ELF-1 (cell line): ENCODE measurements at regions not wholly inside any gene's neighbourhood (a gene's known extent, or its start where the extent isn't known, plus 50 kb on each side); places are given as distances from the start of the nearest gene placed in this dataset.
"Not testable (repeated sequence)": the region's sequence is repeated elsewhere in the genome, so short reads cannot be mapped to it uniquely, and the experiment has no call there.

Experiments
- DNase-seq: peaks from one replicate; pipeline ENCODE4 v3.0.0-alpha.2; 2016; ENCODE audit warnings: low read depth, low spot score

DNA sequence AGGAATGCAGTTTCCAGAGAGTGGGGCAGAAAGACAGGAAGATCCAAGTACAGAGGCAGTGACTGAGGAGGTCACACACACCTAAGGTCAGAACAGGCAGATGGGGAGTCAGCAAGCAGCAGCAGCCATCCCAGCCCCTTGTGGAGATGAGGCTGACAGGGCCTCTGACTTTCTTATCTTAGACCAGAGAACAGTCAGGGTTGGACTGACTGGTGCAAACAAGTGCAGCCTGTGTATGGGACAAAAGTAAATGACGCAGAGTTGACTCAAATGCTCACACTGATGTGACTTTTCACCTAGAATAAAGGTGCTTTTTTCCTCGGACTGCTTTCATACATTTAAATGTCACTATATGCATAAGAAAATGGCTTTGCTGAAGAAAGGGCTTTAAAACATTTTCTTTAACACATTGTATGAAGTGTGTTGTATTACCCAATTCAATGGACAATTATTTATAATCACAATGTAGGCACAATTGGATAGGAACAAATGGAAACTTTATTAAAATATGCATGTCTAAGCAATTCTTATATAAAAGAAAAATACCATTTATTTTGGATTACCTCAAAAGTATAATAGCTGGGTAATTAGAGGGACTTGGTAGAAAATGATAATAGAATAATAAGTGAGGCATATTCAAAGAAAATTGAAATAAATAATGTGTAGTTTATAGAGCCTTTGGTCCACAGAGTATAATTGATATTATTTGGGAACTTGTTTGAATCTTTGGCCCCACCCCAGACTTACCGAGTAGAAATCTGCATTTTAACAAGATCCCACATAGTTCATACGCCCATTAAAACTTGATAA, 1321.5 kb upstream of the CELF4 start:
- no peak for DNase-seq

DNA sequence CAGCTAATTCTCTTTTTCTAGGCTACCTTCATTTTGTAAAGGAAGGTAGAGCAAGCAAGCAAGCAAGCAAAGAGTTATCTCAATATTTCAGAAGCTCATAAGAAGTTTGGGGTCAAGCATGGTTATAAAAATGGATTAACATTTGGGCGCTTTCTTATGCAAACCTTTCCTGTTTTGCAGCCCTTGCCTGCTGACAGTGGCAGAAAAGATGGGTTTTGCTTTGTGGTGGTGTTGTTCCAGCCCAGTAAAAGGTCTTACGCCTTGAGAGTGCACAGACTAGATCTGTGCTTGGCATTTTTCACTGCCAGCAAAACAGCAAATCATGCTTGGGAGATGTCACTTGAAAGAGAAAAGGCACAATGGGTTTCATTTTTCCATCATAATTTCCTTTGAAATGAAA, 1320.6 kb upstream of the CELF4 start:
- DNase-seq, result no peak

DNA sequence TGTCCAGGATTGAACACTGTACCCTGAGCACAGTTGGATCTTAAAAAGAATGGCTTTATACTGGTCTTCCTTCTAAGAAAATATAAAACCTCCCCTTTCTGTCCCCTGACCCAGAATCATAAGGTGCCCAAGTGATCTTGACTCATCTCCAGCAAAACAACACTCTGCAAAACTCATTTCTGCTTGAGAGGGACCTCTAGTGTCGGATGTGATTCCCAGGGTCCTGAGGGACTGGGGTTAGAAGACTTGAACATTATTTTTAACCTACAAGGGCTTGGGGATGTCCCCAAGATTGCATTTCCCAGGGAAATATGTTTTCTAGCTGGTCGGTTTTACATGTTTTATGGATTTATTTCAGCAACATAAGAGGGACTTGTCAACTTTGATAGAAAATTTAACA, 1318.5 kb upstream of the CELF4 start:
- no peak for DNase-seq

DNA sequence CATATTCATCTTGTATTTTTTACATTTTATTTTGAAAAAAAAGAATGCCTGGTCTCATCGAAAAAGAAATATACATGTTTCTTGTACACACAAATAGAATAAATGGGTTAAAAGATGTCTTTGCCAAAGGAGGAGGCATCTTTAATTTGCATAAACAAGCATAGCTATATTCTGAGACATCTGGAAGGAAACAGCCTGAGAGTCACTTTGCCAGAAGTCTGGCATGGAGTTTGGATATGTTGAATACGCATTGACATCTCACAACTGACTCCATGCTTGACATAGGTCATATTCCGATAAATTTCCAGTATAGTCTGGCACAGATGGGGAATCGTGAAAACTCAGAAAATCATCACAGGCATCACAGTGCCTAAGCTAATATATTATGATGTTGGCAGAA, 1317.5 kb upstream of the CELF4 start:
- DNase-seq, result no peak

DNA sequence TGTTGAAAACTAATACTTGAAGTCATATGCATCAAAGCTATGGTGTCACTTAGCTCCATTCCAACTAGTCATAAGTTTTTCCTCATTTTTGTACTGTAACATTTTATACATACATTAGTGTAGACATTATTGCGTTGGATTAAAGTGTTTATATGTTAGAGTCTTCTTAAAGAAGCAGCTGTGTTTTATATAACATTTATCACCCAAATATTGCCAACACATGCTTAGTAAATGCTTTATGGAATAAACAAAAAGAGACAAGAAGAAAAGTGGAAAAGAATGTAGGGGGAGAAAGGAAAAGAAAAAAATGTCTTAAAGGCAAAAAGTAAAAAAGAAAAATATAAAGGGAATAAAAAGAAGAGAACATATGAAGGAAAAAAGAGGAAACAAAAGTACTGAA, 1314.3 kb upstream of the CELF4 start:
- DNase-seq, result no peak

DNA sequence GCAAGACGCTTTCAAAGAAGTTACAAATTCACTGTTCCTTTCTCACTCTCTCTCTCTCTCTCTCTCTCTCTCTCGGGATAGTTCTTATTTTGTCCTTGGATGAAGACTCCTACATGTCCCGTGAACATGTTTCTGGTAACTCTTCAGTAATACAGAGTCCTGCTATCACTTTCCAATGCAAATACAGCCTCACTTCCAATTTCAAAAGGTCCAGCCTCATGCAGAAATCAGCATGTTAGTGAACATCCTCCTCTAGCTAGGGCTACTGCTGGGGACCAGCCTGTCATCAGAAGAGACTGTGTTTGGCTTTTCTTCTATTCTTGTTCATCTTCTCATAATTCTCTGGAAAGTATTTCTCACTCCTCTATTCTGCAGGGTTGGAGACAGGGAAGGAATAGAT, 1306.7 kb upstream of the CELF4 start:
- DNase-seq, result no peak

DNA sequence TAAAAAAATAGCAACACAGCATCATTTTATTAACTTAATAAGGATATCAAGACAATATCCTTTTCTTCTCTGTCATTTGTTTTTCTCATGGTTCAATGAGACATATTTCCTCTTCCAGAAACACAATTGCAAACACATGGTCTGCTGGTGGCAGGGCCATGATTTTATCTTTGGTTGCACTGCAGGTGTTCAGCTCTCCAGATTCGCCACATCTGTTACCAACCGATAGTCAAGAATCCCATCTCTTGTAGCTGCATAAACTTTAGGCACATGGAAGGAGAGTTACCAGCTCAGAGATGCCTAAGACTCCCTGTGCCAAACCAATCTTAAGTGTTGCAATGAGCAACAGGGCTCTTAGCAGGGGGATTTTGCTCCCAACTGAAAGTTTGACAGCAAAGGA, 1303.2 kb upstream of the CELF4 start:
- DNase-seq, result no peak

DNA sequence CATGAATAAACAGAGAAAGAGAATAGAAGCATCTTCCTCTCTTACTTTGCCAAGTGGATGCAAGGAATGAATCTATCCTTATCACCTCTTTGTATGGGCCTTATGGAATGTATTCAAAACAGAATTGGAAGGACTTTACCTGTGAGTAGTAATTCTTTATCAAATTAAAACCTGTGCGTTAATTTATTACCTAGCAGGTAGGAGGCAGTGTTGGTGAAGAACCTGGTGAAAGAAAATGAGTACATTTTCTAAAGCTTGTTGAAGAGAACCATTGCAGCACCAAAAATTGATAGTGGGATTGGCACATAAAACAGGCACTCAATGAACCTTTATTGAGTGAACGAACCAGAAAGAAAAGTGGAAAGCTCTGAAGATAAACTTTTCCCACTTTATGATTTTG, 1302.1 kb upstream of the CELF4 start:
- DNase-seq, result no peak

DNA sequence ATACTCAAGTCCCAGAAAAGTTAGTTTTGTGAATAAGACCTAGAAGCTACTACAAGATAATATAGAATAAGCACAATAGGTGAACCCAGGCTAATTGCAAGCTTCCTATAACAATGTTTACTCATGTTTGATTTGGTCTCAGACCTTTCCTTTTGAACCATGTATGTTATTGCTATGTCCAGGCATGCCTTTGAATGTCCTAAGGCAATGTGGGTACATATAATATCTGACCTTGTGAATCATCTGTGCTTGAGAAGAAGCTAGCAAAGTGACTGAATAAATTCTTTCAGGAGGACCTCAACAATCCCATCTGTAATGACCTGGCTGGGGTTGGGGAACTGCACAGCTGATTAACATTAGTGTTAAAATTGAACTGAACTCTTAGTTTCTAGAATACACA, 1285.9 kb upstream of the CELF4 start:
- no peak for DNase-seq

DNA sequence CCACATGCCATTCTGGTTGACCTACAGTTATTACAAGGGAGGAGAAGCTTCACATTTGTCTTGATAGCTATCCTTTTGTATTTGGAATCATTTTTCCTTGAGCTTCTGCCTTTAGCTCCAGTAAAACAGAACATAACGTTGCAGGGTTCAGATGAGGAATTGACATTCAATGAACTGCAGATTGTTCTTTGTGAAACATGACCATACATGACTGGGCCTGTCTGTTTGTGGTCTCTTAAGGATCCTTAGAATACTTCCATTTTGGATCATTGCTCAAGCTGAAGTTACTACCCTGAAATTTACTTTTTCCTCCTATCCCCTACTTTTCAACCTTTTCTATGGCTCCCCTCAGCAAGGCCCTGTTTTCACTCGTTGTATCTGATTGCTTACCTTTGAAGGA, 1281.7 kb upstream of the CELF4 start:
- DNase-seq, result no peak

DNA sequence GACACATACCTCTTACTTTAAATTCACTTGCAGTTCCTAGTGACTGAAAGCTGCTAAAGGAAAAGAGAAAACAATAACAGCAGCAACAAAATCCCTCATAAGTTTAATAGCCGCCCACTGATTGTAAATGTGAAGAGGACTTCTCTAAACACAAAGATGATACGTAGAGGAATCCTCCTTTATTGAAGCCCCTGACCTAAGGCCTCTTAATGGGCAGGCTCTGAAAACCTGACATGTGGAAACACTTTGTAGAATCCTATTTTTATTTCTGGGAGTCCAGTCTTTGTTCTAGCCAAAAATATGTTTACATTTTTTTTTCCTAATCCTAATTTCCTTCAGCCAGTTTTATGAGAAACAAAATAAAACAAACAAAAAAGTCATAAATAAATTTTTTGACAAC, 1277.7 kb upstream of the CELF4 start:
- DNase-seq, result no peak

DNA sequence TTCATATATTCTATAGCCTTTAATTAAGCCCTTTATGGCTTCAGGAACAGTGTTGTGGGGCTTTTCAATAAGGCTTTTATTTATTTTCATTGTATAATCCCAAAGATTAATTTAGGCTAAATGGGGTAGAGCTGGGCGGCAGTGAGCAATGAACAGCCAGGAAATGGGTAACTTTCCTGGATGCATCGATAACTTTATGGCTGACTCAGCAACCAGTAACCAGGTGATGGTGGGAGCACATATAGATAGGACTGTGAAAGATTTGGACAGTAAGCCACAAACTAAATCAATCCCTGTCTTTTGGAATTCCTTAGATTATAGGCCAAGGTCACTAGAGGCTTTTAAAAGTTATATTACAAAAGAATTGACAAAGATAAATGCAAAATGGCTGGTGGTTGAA, 1260.6 kb upstream of the CELF4 start:
- DNase-seq, result no peak

DNA sequence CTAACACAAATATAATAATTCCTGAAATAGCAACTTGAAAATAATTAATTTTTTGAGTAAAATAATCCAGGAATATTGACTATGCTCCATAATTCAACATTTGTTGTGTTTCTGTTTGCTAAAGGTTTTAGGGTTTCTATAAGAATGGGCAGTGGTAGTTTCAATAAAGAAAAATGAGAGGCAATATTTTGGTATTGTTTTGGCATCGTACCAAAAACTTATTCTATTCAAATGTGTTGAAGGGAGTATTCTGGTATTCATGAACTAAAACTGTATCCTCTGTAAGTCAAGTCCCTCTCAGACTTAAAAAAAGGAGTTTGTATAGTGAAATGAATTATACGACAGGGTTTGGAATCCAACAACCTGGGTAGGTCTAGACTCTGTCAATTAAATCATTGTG, 1245.6 kb upstream of the CELF4 start:
- no peak for DNase-seq

DNA sequence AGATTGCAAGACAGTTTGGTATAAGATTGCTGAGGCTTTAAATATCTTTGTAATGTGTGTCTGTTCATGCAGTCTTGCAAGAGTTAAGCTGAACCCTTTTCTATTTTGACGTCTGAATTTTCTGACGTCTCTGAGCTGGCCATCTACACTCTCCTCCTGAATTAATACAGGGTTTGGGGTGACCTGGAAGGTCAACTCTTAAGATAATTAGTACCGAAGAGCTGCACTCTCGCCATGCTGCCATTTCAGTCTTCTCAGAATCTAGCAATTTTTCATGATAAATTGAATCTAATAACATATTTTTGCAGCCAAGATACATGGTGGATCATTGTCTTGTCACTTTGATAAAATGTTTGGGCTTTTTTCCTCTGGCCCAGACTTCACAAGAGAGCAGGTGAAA, 1245.2 kb upstream of the CELF4 start:
- DNase-seq, result no peak

DNA sequence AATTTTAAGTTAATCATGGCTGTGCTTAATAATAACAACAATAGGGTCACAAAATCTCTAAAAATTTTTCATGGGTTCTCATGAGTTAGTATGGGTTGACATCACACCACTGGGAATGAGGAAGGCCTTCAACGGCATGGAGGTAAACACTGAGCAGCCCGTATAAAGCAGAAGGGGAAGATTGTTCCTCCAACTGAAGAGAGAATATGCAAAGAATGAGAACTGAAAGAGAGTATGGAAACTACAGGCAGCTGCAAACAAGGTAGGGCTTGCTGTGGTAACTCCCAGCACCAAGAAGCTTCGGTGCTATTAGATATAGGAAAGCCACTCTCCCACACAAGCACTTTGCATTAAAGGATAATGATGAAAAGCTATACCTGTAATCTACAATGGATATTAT, 1242.3 kb upstream of the CELF4 start:
- DNase-seq, result no peak

DNA sequence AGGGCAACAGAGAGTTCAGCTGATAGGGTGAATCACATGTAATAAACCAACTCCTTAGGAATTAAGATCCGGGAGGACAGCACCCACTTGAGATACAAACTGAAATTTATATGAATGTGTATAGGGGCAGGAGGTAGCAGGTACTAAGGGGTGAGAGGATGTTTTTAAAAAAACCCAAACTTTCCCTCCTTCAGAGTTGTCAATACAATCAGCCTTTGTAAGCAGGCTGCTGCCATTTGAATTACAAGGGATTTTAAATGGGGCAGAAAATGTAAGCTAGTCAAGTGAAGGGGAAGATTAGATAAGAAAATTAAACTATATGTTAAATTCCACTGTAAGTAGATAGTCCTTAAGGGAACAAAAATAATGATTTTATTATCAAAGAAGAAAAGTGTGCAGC, 1239.7 kb upstream of the CELF4 start:
- no peak for DNase-seq

DNA sequence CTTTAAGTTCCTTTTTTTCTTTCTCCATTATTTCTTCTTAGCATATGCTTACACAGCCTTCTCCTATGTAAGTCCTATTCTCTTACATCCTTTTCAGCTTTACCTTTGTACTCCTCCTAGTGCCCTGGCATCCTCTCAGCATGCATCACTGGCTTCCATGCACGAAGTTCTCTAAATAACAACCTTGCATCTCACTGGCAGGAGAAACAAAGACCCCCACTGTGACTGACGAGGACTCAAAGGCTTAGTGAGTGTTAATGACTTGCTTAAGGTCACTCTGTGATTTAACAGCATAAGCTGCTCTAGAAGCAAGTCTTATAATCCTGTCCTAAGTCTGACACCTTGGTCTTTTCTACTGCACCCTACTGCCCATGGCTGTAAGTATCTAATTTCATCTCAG, 1236.0 kb upstream of the CELF4 start:
- peak; percentile 23 for DNase-seq

DNA sequence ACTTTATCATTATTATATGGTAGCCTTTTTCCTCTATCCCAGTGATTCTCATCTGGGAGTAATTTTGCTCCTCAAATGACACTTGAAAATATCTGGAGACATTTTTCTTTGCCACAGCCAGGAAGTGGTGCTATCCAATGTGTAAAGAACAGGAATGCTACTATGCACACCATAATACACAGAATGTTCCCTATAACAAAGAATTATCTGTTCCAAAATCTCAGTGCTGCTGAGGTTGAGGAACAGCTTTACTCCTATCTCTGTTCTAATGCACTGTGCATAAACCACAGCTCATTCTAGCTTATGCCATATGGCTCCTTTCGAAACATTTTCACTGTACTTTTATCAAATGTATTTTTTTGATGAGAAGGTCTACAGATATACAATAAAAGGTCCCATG, 1231.2 kb upstream of the CELF4 start:
- DNase-seq, result no peak

DNA sequence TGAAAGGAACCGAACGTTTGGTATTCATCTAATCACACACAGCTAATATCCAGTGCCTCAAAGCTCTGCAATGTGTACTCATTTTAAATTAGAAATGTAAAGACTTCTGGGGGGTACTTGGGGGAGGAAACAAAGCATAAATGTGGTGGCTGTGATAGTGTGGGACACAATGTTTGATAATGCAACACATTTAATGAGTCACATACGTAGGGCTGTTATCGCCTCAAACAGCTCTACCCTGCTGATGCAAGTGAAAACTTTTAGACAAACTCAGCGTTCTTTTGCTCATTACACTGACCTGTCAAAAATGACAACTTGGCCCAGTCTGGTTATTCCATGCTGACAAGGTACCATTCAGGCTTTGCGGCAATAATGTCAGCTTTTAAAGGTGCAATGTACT, 1227.1 kb upstream of the CELF4 start:
- DNase-seq, result no peak

DNA sequence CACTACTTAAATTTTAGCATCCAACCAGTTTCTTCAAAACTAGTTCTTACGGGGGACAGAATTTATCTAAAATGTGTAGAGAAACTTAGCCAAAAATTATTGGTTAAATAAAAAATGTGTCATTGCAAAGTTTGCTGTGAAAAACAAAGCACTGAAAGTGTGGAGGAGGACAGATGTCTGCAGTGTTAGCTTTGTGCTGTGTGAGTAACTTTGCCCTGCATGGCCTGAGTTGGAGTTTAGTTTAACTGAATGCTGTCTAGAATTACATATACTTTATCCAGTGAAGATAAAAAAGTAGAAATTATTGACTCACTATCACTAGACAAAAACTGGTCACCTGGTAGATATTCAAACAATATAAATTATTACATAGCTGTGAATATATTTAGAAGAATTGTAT, 1225.2 kb upstream of the CELF4 start:
- DNase-seq, result no peak

DNA sequence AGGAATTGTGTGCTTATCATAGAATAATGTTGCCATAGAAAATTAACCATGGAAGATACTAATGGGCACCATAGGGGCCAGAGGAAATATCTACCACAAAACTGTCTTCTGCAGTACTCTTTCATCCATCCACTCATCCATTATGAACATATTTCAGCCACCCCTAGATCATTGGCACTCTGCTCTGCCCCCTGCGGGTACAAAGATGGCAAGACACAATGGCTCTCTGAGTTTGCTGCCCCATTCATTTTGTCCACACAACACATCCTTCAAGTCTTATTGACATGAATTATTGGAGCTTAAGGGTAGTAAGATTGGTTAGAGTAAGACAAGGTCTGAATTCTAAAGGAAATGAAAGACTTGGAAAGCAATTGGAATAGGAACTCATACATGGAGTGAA, 1224.7 kb upstream of the CELF4 start:
- no peak for DNase-seq

DNA sequence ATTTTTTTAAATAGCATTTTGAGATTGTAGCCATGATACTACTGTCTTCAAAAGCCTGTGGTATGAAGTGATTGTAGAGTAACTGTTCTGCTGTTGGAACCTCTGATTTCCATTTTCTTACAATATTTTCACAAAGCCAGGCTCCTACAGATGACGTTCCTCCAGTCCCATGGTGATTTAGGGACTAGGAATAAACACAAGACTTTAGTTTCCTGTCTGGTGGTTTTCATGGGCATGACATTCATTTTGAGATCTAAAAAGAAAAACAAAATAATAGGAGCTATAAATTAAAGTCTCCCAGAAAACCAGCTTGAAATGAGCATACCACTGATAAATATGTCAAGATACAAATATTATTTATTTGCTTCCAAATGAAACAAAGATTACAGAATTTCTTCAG, 1223.5 kb upstream of the CELF4 start:
- no peak for DNase-seq

DNA sequence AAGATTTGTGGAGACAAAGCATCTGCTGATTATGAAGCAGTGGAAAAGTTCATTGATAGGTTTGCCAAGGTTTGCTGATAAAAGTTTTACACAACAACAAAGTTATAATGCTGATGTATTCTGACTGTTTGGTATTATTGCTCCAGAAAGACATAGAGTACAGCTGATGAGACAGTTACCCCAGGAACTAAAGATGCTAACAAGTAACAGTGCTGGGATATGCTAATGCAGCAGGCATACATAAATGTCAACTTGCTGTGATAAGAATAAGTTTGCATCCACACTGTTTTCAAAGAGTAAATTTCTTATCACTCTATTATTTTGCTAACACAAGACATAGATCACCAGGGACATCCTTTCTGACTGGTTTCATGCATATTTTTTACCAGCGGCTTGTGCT, 1221.3 kb upstream of the CELF4 start:
- no peak for DNase-seq

DNA sequence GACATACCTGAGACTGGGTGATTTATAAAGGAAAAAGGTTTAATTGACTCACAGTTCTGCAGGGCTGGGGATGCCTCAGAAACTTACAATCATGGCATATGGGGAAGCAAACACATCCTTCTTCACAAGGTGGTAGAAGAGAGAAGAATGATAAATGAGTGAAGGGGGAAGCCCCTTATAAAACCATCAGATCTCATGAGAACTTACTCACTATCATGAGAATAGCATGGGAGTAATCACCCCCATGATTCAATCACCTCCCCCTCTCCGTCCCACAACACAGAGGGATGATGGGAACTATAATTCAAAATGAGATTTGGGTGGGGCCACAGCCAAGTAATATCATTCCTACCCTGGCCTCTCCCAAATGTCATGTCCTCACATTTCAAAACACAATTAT, 1206.0 kb upstream of the CELF4 start:
- not testable (repeated sequence) for DNase-seq
